ENCODE measurements at regions not wholly inside any gene's neighbourhood (a gene's known extent, or its start where the extent isn't known, plus 50 kb on each side); places are given as distances from the start of the nearest gene placed in this dataset.

- H3K27me3 ChIP-seq (ENCODE audit: control insufficient read depth, insufficient read depth, low read length) = no peaks in the 10 kb centered on the region
- CTCF ChIA-PET = interaction anchor here (1.1 to 1.4 kb wide), 3 partner anchors 22 to 191 kb away, joined by 3 to 7 read pairs (median 7); no protein-coding TSS in a partner anchor
- POLR2A ChIA-PET = no interaction called here
These were observed 92.5 kb downstream of the TBXT start for GRCh38 chr6:166075186-166075585.

GRCh38 chr6:166073082-166073481, 94.6 kb downstream of the TBXT start:
- DNase-seq (ENCODE audit: low read depth) = no peak
- H3K4me3 ChIP-seq (ENCODE audit: low read depth, low read length) = no peak overlapping the region
- CTCF ChIA-PET = no interaction called here

More at GRCh38 chr6:166075186-166075585, 92.5 kb downstream of the TBXT start:
- Histone ChIP-seq H3K36me3 (ENCODE audit: control insufficient read depth, insufficient read depth, low read length) (no peaks in the 10 kb centered on the region), H3K4me3 (ENCODE audit: low read depth, low read length) (no peak overlapping the region)
- DNase-seq (ENCODE audit: low read depth) = no peak
- TF ChIP-seq CTCF (IDR thresholded peaks at IDR 0.05; ENCODE audit: insufficient read depth, low read depth, low read length) = no peak

GRCh38 chr6:166068768-166069167, 98.9 kb downstream of the TBXT start:
- DNase-seq (ENCODE audit: low read depth) = no peak
- ChIA-PET CTCF (interaction anchor here (0.6 kb wide), 1 partner anchor 18 kb away, joined by 3 read pairs; no protein-coding TSS in a partner anchor), POLR2A (no interaction called here)
- Histone ChIP-seq H3K4me3 (ENCODE audit: low read depth, low read length) (no peak overlapping the region), H3K27me3 (ENCODE audit: control insufficient read depth, insufficient read depth, low read length) (no peaks in the 10 kb centered on the region), H3K36me3 (ENCODE audit: control insufficient read depth, insufficient read depth, low read length) (no peaks in the 10 kb centered on the region)
- TF ChIP-seq CTCF (IDR thresholded peaks at IDR 0.05; ENCODE audit: insufficient read depth, low read depth, low read length) = no peak

More at GRCh38 chr6:166073082-166073481, 94.6 kb downstream of the TBXT start:
- TF ChIP-seq CTCF (IDR thresholded peaks at IDR 0.05; ENCODE audit: insufficient read depth, low read depth, low read length) = no peak
- H3K36me3 ChIP-seq (ENCODE audit: control insufficient read depth, insufficient read depth, low read length) = no peaks in the 10 kb centered on the region
- no peaks in the 10 kb centered on the region for H3K27me3 ChIP-seq (ENCODE audit: control insufficient read depth, insufficient read depth, low read length)
- POLR2A ChIA-PET = no interaction called here

GRCh38 chr6:166058064-166058739, 109.4 kb downstream of the TBXT start:
- POLR2A ChIA-PET = interaction anchor here (0.9 kb wide), 1 partner anchor 33 kb away, joined by 6 read pairs; no protein-coding TSS in a partner anchor
- Histone ChIP-seq H3K4me3 (ENCODE audit: low read depth, low read length) (no peak overlapping the region), H3K36me3 (ENCODE audit: control insufficient read depth, insufficient read depth, low read length) (no peaks in the 10 kb centered on the region), H3K27me3 (ENCODE audit: control insufficient read depth, insufficient read depth, low read length) (no peaks in the 10 kb centered on the region)
- no peak for DNase-seq (ENCODE audit: low read depth)
- no peak for TF ChIP-seq CTCF (IDR thresholded peaks at IDR 0.05; ENCODE audit: insufficient read depth, low read depth, low read length)
- CTCF ChIA-PET = interaction anchor here (0.6 to 0.7 kb wide), 2 partner anchors 16 to 327 kb away, joined by 3 read pairs; no protein-coding TSS in a partner anchor

- no peaks in the 10 kb centered on the region for H3K36me3 ChIP-seq (ENCODE audit: control insufficient read depth, insufficient read depth, low read length)
- H3K27me3 ChIP-seq (ENCODE audit: control insufficient read depth, insufficient read depth, low read length) = no peaks in the 10 kb centered on the region
- ChIA-PET CTCF (interaction anchor here (0.7 kb wide), 1 partner anchor 328 kb away, joined by 3 read pairs; no protein-coding TSS in a partner anchor), POLR2A (no interaction called here)
- DNase-seq (ENCODE audit: low read depth) = no peak
- no peak overlapping the region for H3K4me3 ChIP-seq (ENCODE audit: low read depth, low read length)
- TF ChIP-seq CTCF (IDR thresholded peaks at IDR 0.05; ENCODE audit: insufficient read depth, low read depth, low read length) = no peak
These were observed 110.2 kb downstream of the TBXT start for GRCh38 chr6:166057431-166057830.
